ENCODE measurements at regions not wholly inside any gene's neighbourhood (a gene's known extent, or its start where the extent isn't known, plus 50 kb on each side); places are given as distances from the start of the nearest gene placed in this dataset.

DNA sequence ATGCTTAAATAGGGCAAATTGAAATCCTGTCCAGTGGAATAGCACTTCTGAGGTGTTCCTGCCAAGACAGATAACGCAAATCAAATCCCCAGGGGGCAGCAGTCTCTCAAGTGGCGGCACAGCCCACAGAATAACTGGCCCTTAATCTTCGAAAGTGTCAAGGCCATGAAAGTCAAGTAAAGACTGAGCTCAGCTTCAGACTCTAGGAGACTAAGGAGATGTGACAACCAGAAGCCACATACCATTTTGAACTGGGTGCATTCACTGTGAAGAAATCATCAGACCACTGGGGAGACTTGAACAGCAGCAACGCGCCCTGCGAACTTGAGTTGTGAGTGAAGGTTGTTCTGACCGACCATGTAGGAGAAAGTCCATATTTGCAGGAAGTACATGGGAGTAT, 66.0 kb upstream of the ASAP2 start:
- TF ChIP-seq EP300 (IDR thresholded peaks at IDR 0.05) (no peak), POLR2AphosphoS5 (IDR thresholded peaks at IDR 0.05) (no peak)

All from suprapubic skin (tissue), 4 donors.